ENCODE measurements at regions not wholly inside any gene's neighbourhood (a gene's known extent, or its start where the extent isn't known, plus 50 kb on each side); places are given as distances from the start of the nearest gene placed in this dataset.

GRCh38 chr1:187409341-187409740 is 580.6 kb downstream of the PLA2G4A start:
- Histone ChIP-seq H3K4me2 (no peak overlapping the region), H3K79me2 (replicated peaks; ENCODE audit: insufficient read depth) (no peaks in the 10 kb centered on the region), H3K36me3 (ENCODE audit: insufficient read depth) (no peaks in the 10 kb centered on the region), H3K4me3 (no peak overlapping the region), H3K9me2 (ENCODE audit: insufficient read depth) (0 out of 2 replicates have a peak, but pooled peaks cover 3% of the 10 kb centered on the region), H3K4me1 (ENCODE audit: insufficient read depth) (peaks cover 9% of the 10 kb centered on the region; the same call in 1 of the 2 replicates), H3K27me3 (ENCODE audit: insufficient read depth) (no peaks in the 10 kb centered on the region), H2AFZ (peak overlapping the region; percentile 93), H4K20me1 (replicated peaks; ENCODE audit: insufficient read depth) (no peaks in the 10 kb centered on the region), H3F3A (replicated peaks; ENCODE audit: low read depth) (no peaks in the 10 kb centered on the region), H3K27ac (ENCODE audit: low read depth) (peak overlapping the region; percentile 26; the same call in 1 of the 2 replicates)
- DNase-seq (ENCODE audit: low spot score) = no peak
- peaks cover 9% of the 10 kb centered on the region; the same call in 2 of the 3 replicates for H3K36me3 Mint-ChIP-seq (ENCODE audit: low read depth)
- TF ChIP-seq EZH2 (IDR thresholded peaks at IDR 0.05; ENCODE audit: low read depth, unreplicated experiment) (no peak), CREB1 (CRISPR knock-in tag; IDR thresholded peaks at IDR 0.05; ENCODE audit: low read depth) (no peak), ZNF114 (CRISPR knock-in tag; IDR thresholded peaks at IDR 0.05) (no peak), STAT1 (IDR thresholded peaks at IDR 0.05; ENCODE audit: unreplicated experiment) (no peak), ZNF462 (CRISPR knock-in tag; IDR thresholded peaks at IDR 0.05) (no peak), CTCF (conservative IDR thresholded peaks at IDR 0.05; ENCODE audit: low read depth in 2 of 2) (no peak), EZH2phosphoT487 (IDR thresholded peaks at IDR 0.05; ENCODE audit: unreplicated experiment) (no peak), ZNF331 (CRISPR knock-in tag; IDR thresholded peaks at IDR 0.05; ENCODE audit: low read depth) (no peak), REST (IDR thresholded peaks at IDR 0.05; ENCODE audit: unreplicated experiment) (no peak), ETS1 (IDR thresholded peaks at IDR 0.05) (no peak), JUNB (IDR thresholded peaks at IDR 0.05; ENCODE audit: unreplicated experiment) (no peak), NANOG (IDR thresholded peaks at IDR 0.05; ENCODE audit: borderline replicate concordance) (no peak), POLR2AphosphoS5 (IDR thresholded peaks at IDR 0.05; ENCODE audit: low read depth) (no peak)
- no peak overlapping the region for H3K4me3 Mint-ChIP-seq
- peaks cover 3% of the 10 kb centered on the region; the same call in 2 of the 3 replicates for H3K9me3 Mint-ChIP-seq
- H3K27ac Mint-ChIP-seq = no peak overlapping the region
- no peaks in the 10 kb centered on the region for H3K27me3 Mint-ChIP-seq (ENCODE audit: insufficient read depth, low read depth, poor library complexity)
- ATAC-seq = no peak
- H3K4me1 Mint-ChIP-seq = peaks cover 7% of the 10 kb centered on the region

Data from GM23338 (cell line).